Esophagus mucosa (tissue), 1 donor: ENCODE measurements at regions not wholly inside any gene's neighbourhood (a gene's known extent, or its start where the extent isn't known, plus 50 kb on each side); places are given as distances from the start of the nearest gene placed in this dataset.

Experiments used
- ATAC-seq: fragments of 200-7000 bp; cut with Tn5 transposase; one replicate; pipeline ENCODE4 v1.9.1; 2020
- donor health status: DM: yes; HTN: yes; CAD: no.

DNA sequence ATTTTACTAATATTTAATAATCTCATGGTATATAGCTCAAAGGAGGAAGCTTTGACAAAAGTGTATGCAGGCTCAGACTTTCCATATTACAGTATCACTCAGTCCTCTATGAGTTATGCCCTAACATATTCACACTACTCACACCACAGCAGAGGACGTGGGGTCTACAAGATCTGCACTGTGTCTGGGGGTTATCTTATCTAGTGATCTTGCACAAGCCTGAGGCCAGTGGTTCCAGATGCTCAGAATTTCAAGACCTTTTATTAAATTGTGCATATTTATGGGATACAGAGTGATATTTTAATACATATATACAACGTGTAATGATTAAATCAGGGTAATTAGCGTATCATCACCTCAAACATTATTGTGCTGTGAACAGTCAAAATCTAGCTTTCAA, 933.1 kb downstream of the SQOR start:
- ATAC-seq, result no peak

DNA sequence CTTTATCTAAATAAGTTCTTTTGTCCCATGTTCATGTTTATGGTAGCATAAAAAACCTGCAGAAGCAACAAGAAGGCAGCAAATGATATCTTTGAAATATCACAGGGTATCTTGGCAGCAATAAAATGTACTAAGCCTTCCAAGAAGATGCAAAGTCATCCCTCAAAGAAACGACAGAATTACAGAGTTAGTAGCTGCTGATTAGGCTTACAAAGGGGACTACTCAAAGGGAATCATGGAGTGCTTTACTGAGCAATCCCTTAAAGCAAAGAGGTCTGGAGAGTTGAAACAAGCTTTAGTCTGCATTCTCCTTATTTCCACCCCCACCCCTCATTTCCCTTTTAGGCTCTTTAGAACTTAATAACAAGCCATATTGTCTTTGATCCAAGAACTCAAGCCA, 935.0 kb downstream of the SQOR start:
- no peak for ATAC-seq

DNA sequence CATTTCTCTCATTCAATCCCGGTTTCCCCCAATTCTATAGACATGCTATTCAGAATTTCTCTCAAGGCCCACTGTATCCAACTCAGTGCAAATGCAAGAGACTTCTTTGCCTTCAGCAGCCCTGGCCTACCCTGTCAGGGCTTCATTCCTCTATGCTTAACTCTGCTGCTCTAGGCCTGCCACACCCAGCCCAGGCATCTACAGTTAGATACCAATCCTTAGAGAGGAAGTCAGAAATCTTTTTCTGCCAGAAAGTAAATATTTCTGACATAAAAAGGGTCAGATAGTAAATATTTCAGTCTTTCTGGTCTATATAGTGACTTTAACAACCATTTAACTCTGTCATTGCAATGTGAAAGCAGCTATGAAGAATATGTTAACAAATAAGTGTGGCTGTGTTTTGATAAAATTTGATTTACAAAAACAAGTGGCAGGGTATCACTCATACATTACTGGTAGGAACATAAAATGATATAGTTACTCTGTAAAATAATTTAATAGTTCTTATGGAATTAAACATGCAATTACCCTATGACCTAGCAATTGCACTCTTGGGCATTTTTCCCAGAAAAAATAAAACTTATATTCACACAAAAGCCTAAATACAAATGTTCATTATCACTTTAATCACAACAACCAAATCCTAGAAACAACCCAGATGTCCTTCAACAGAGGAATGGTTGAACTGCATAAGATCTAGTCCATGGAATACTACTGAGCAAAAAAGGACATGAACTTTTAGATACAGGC, 942.0 kb downstream of the SQOR start:
- no peak for ATAC-seq

DNA sequence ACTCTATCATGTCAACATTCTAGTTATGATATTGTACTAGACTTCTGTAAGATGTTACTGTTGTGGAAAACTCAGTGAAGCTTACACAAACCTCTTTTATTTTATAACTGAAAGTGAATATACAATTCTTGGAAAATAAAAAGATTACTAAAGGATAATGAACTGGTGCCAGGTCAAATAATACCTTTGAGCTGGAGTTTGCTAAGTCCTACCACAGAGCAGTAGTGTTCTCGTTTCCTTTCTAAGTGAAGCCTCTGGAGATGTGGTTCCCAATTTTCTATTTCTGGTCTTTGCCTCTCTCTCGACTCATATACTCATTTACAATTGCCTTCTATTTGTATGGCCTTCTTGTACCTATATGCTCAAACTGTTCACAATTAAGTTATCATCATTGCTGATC, 942.9 kb downstream of the SQOR start:
- no peak for ATAC-seq

DNA sequence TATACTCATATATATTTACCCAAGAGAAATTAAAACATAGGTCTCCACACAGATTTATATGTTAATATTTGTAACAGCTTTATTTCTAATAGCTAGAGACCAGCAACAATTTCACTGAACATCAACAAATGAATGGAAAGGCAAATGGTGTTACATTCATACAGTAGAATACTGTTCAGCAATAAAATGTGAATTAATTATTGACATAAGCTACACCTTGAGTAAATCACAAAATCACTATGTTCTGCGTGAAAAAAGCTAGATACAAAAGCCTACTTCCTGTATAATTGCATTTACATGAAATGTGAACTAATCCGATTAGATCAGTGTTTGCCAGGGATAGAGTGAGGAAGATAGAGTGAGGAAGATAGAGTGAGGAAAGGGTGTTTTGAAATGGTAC, 945.7 kb downstream of the SQOR start:
- ATAC-seq, result no peak

DNA sequence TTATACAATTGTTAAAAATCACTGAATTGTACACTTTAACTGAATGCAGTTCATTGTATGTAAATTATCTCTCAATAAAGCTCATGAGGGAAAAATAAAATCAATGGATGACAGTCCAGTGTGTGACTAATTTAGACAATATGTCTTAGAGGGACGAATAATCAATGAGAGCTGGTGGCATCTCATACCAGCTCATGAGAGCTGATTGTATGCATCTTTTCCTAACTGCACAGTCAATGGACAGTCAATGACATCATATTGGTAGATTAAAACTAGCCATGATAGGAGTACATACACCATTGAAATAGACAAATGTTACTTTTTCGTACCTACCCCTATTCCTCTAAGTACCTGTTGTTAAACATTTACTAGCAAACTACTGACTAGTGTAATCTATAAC, 946.1 kb downstream of the SQOR start:
- no peak for ATAC-seq

DNA sequence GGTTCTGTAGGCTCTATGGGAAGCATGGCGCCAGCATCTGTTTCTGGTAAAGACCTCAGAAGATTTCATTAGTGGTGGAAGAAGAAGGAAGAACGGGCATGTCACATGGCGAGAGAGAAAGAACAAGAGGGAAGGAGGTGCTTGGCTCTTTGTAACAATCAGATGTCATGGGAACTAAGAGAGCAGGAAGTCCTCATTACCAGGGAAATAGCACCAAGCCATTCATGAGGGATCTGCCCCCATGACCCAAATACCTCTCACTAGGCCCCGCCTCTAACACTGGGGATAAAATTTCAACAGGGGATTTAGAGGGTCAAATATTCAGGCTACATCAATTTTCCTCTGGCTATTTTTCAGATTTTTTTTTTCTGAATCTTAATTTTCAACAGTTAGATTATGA, 954.3 kb downstream of the SQOR start:
- ATAC-seq, result no peak

DNA sequence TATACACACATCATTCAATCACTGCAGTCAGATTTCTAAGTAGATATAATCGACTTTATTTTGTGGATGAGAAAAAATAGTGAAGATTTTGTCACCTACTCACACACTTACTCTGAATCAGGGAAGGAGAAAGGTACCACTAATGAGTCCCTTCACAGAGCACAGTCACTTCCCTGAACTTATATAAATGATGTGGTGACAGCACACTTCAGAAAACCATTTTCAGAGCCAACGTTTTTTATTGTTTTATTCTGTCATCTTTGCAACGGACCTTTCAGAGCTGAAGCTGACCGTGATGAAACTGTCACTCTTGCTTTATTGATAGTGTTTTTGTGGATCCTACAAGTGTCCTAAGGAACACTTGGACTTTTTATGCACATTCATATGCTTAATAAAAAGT, 956.6 kb downstream of the SQOR start:
- no peak for ATAC-seq

DNA sequence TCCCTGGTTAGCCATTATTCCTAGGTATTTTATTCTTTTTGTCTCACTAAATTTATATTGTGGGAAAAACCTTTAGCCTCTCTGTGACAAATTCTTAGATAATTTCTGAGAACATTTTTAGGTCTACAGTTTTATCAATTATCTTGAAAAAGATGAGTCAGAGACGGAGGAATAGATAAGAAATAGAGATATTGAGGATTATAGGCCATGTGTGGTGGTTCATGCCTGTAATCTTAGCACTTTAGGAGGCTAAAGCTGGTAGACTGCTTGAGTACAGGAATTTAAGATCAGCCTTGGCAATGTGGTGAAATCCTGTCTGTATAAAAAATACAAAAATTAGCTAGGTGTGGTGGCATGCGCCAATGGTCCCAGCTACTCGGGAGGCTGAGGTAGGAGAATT, 960.2 kb downstream of the SQOR start:
- ATAC-seq, result no peak

DNA sequence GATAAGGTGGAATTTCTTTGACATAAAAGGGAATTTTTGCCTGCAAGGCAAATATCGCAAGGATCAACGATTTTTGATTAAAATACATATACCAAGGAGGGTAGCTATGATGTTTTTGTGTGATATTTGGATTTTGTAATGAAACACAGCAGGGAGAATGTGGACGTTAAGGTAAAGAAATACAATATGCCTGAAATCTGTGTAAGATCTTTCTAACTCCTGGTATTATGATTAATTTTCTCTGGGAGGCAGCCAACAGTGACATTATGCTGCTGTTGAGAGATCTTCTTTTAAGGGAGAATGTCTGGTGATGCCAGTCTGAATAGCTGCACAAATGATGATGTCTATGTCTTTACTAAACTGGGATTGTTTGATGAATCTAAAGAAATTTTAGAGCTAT, 972.2 kb downstream of the SQOR start:
- ATAC-seq, result no peak

DNA sequence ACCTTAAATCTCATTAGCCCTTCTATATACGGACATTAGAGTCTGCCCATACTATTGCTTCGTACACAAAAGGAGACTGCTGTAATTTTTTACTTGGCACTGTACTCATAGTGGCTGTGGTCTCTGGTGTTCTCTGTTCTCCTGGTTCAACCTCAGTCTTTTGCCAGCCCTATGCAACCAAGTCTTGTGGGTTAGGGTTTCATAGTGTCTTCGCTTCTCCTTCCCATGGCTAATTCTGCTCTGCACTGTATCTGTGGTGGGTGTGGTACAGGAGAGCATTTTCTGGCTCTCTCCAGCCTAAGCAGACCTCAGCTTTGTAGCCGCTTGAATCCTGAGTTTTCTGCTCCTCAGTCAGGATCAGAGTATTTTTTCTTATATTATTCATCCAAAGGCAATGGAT, 981.2 kb downstream of the SQOR start:
- ATAC-seq, result no peak

DNA sequence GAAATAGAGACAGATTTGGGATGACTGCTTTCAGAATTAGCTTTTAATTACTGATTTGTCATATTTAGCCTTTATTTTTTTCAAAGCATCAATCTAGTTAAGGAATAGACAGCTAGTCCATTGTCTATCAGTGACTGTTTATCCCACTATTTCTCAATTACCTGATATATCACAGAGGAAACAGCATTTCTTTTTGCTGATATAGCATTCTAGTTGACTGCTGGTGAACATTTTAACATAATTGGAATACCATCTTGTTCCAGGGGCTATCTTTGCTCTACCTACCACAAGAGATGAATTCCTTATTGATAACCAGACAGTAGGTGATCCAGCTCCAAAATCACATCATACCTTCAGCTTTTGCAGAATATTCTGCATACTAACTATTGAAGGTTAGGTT, 982.7 kb downstream of the SQOR start:
- ATAC-seq, result no peak

DNA sequence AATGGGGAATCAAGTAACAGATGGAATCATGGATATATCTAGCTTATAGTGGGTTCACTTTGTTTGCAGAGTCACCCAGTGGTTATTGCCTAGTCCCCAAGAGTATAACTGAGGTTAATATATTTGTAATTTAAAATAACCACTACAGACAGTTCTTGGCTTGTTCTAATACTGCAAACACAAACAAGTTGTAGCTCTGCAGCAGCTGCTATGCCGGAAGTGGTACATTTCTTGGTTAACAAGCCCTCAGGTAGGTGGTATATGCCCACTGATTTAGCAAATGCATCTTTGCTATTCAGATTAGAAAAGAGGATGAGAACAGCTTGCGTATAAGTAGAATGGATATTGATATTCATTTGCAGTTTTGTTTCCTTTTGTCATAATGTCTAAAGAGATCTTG, 984.2 kb downstream of the SQOR start:
- ATAC-seq, result no peak

DNA sequence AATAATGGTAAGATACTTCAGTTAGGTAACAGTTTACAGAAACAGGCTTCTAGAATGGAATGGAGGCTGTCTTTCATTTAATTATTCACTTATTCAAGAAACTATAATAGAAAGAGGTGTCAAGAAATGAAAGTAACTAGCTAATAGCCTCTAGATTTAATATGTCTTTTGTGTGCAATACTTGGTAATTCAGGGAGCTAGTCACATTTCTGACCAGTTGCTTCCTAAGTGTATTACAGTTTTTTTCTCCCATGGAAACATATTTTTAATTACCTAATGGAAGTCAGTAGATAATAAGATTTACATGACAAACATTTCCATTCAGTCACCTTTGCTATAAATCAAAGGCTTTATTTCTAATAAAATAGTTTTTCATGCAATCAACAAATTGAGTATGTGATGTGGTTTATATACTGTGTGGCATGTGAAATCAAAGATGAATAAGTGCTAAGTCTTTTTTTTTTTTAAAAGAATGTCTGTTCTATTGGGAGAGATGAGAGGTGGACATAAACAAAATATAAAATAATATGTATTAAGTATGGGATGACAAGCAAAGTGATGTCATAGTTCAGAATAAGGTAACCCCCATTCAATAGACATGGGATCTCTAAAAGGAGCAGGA, 985.7 kb downstream of the SQOR start:
- ATAC-seq, result no peak

DNA sequence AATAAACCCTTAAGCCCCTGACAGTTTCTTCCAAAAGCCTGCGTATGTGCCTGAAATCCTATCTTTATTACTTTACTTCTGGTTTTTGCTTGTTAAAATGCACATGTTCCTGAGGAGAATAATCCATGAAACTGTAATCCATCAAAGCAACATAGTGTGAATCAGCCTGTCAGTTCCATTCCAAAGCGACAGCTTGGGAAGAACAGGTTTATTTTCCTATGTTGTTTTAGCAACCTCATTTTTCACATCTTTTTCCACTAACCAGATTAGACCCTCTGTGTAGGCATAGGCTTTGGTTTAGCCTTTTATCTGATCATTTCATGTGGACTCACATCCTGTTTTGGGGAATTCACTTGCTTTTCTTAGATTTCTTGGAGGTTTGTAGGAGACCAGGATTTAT, 988.0 kb downstream of the SQOR start:
- ATAC-seq, result no peak

DNA sequence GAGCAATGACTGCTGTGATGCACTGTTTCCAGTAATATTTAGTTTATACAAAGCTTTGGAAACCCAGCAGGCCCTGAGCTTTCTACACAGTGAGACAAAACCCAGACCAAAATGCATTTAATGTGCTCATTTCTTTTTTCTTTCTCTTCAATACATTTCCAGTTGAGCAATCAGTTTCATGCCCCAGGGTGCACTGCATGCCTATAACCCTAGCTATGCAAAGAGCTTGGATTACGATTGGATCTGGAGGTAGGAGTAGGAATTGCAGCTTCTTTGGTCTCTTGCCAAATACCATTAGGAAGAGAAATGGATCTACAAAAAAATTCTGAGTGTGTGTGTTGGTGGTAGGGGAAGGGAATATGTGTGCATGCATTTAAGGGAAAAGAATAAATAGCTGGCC, 1001.4 kb downstream of the SQOR start:
- ATAC-seq, result no peak

DNA sequence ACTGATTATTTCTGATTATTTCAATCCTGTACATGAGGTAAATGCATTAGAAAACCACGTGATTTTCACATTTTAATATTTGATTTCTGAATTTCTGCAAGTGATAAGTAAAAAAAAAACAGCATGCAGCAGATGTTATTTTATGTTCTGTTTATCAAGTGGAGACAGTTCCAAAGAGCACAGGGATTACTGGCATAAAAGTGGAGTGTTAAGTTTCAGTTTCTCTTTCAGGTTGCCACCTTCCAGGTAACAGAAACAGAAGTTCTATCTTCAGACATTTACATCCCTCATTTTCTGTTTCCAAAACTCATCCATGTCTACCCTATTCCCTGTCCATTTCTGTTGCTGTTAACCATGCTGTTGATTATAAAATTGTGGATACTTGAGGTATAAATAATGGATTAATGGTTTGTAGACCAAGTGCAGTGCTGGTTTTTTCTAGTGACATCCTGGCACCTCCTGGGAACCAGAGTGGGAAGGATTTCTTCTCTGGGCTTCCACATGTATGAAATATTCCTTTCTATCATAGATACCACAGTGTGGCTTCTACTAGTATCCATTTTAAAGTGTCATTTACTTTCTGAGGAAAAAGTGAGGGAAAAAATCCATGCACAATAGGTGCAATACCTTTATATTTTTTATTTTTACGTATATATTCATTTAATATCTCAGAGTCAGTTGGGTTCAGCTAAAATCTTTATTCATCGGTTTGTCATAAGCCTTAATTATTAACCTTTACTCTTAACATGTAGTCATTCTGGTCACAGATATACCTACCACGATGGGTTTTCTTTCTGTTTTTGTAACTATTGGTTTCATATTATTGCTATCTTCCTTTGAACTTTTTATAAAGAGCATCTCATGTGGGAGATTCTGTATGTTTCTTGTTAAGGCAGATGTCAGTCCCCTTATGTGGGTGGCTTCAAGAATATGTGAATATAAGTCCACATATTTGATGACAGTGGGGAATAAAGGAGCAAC, 1010.0 kb downstream of the SQOR start:
- no peak for ATAC-seq

DNA sequence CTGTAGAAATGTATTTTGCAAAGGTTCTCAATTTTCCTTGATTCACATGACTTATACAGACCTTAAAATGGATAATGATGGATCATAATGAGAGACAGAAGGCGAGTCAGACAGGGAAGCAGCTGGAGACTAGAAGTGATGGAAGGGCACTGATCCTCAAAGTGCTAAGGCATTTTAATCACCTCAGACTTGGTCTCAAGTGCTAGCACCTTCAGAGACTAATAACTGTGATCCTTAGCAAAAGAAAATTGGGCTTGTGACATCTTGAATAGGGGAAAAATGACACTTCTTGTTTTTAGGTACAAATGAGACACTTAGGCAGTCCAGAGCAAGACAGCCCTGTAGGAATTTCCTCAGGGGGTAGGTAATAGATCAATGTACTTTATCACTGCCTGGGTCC, 1011.7 kb downstream of the SQOR start:
- no peak for ATAC-seq

DNA sequence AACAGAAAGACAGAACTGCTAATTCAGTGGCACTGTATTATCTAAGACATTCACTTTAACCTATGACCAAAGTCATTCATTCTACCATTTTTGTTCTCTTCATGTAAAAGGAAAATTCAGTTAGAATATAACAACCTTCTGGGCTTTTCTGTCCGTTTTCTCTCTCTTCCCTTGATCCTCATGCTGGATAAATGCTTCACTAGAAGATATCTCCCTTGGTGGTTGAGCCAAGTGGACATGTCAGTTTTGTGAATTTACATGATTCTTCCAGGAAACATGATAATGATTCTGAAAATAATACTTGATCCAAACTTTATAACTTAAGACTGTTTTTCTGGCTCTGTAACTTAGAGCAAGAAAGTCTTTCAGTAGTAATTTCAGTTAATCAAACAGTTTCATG, 1012.2 kb downstream of the SQOR start:
- ATAC-seq, result no peak

DNA sequence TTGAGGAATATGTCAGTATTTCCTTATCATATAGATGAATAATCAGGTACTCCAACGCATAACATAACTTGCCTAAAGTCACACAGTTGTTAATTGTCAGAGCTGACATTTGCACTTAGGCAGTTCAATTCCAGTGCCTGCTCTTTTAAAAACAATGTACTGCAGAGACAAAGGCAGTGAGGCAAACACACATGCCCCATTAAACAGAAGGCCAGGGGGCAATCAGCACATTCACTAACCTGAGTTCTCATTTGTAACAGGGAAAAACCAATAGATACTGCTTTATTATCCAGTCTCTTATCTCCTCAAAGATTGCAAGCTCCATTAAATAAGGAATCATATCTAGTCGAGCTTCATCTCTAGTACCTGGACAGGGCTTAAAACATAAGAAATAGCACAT, 1017.4 kb downstream of the SQOR start:
- no peak for ATAC-seq

DNA sequence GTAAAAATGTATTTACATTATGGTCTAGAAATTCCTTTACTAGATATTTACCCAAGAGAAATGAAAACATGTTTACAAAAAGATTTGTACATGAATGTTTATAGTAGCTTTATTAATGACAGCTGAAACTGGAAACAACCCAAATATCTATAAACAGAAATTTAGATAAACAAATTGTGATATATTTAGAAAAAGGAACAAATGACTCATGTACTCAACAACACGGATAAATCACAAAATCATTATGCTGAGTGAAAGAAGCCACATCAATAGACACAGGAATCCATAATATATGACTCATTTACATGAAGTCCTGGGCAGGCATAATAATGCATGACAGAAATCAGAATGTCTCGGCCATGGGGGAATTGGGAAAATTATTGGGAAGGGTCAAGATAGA, 1020.2 kb downstream of the SQOR start:
- no peak for ATAC-seq

DNA sequence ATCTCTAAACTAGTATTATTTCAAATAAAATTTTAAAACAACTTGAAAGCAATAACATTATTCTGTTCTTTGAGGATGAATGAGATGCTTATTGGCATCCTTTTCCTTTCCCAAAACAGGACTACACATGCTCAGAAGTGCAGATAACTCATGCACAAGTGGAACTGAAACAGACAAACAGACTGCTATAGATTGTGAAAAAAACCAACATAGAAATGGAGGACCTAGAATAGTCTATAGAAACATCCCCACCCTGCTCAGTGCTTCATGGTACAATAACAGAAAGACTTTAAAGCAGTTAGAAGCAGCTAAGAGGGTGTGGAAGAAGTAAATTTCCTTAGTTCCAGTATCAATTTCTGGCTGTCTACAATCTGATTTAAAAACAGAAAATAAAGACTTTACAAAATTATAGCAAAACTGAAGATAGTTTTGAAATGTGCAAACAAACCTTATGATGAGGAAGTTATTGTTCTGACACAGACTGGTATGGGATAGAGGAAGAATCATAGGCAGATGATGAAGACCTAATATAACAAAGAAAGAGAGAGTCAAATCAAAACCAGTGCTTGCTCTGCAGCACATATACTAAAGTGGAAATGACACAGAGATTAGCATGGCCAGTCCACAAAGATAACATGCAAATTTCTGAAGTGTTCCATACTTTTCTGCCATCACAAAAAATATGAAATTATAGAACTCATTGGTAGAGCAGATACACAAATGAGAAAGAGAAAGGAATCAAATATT, 1025.4 kb downstream of the SQOR start:
- ATAC-seq, result no peak

DNA sequence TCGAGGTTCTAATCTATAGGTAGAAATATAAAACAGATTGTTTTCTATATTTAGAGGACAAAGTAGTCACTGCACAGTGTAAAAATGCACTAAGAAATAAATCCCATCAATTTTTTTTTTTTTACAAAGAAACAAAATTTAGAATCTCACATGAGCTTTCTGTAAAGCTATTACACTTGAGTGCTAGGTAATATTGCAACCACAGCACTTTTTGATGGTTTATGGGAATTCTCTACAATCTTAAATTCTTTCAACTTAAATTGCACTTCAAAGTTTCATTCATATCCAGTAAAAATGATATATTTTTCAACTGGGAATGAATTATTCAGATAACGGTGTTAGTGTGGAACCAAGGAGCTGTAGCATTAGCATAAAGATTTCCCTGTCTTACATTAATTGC, 1035.4 kb downstream of the SQOR start:
- no peak for ATAC-seq
